Astrocyte (in vitro differentiated cells and primary cell): ENCODE measurements at regions not wholly inside any gene's neighbourhood (a gene's known extent, or its start where the extent isn't known, plus 50 kb on each side); places are given as distances from the start of the nearest gene placed in this dataset.
"Not testable (repeated sequence)": the region's sequence is repeated elsewhere in the genome, so short reads cannot be mapped to it uniquely, and the experiment has no call there.

Experiments used
- DNase-seq: peaks from one replicate; pipeline ENCODE4 v3.0.0-alpha.2; 2010; ENCODE audit warnings: low read depth
- FAIRE-seq: peaks from 2 replicates; lab custom pipeline; 2011; peaks lifted over from hg19 to GRCh38; lab: Jason Lieb, UNC
- H2AFZ ChIP-seq: 2 replicates; pipeline ENCODE4 v1.6.0; 2012; ENCODE audit warnings: low read depth, low read length, inconsistent platforms
- H3K27ac ChIP-seq: 2 replicates; pipeline ENCODE4 v1.5.1; 2011; ENCODE audit warnings: low read depth, low read length, inconsistent platforms
- H3K27me3 ChIP-seq: 2 replicates; pipeline ENCODE4 v1.6.0; 2011; ENCODE audit warnings: low read length, inconsistent platforms; ENCODE audit not compliant: insufficient read depth
- H3K36me3 ChIP-seq: 2 replicates; pipeline ENCODE4 v1.5.1; 2011; ENCODE audit warnings: low read length, inconsistent platforms; ENCODE audit not compliant: insufficient read depth
- H3K4me1 ChIP-seq: 2 replicates; pipeline ENCODE4 v1.5.1; 2011; ENCODE audit warnings: low read length, inconsistent platforms; ENCODE audit not compliant: insufficient read depth
- H3K4me2 ChIP-seq: 2 replicates; pipeline ENCODE4 v1.6.0; 2012; ENCODE audit warnings: low read length, inconsistent platforms
- H3K4me3 ChIP-seq: 2 replicates; pipeline ENCODE4 v1.5.1; 2011; ENCODE audit warnings: low read depth, mild to moderate bottlenecking, low read length, inconsistent platforms; ENCODE audit not compliant: insufficient read depth
- H3K79me2 ChIP-seq: 2 replicates; pipeline ENCODE4 v1.6.0; 2012; ENCODE audit warnings: mild to moderate bottlenecking, low read length, inconsistent platforms; ENCODE audit not compliant: insufficient read depth
- H3K9ac ChIP-seq: 2 replicates; pipeline ENCODE4 v1.6.0; 2012; ENCODE audit warnings: mild to moderate bottlenecking, low read length, inconsistent platforms
- H3K9me3 ChIP-seq: 2 replicates; pipeline ENCODE4 v1.5.1; 2012; ENCODE audit warnings: low read depth, mild to moderate bottlenecking, low read length, inconsistent platforms; ENCODE audit not compliant: insufficient read depth
- H4K20me1 ChIP-seq: 2 replicates; pipeline ENCODE4 v1.6.0; 2012; ENCODE audit warnings: low read length, inconsistent platforms; ENCODE audit not compliant: insufficient read depth
- H3K27ac Mint-ChIP-seq: one replicate; pipeline ENCODE4 v1.8.0; 2021; ENCODE audit warnings: mild to moderate bottlenecking, mixed read lengths; ENCODE audit not compliant: unreplicated experiment
- H3K27me3 Mint-ChIP-seq: one replicate; pipeline ENCODE4 v1.8.0; 2021; ENCODE audit warnings: low read depth, mixed read lengths; ENCODE audit not compliant: unreplicated experiment
- H3K36me3 Mint-ChIP-seq: one replicate; pipeline ENCODE4 v1.8.0; 2021; ENCODE audit warnings: low read depth, mixed read lengths; ENCODE audit not compliant: unreplicated experiment
- H3K4me1 Mint-ChIP-seq: one replicate; pipeline ENCODE4 v1.8.0; 2021; ENCODE audit warnings: low read depth, mixed read lengths; ENCODE audit not compliant: unreplicated experiment
- H3K4me3 Mint-ChIP-seq: one replicate; pipeline ENCODE4 v1.8.0; 2021; ENCODE audit warnings: mild to moderate bottlenecking, moderate library complexity, mixed read lengths; ENCODE audit not compliant: unreplicated experiment
- H3K9me3 Mint-ChIP-seq: one replicate; pipeline ENCODE4 v1.8.0; 2021; ENCODE audit warnings: mild to moderate bottlenecking, mixed read lengths; ENCODE audit not compliant: unreplicated experiment

DNA sequence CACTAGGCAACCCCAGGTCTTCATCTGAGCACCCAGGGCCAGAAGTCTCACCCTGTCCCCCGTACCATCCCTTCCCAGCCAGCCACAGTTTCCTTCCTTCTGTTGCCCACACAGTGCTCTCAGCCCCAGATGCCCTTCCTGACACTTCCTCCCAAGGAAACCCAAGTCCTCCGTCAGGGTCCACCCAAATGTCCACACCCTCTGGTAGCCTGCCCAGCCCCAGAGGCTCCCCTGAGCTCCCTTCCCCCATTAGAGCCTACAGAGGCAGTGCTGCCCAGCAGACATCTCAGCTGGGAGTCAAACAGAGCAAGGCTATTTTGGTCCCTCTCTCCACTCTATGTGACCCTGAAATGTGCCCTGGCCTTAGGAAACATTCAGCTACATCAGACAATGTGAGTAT, 338.0 kb downstream of the CACNA1B start:
- H3K27ac Mint-ChIP-seq, DNase-seq: not testable (repeated sequence)

DNA sequence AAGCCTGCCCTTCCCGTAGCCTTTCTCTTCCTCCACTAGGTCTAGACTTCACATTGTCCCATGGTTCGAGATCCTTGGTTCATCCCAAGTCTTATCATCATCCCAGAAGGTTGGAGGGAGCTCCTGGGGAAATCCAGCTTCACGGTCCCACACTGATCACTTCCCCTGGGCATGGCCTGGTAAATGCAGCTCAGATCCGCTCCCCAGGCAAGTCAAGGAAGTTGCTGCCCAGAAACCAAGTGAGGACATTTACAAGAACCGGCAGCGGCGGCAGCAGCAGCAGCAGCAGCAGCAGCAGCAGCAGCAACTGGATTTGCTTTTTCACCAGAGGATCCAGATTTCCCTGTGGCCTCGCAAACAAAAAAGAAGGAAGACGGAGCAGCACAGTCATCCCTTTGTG, 339.2 kb downstream of the CACNA1B start:
- not testable (repeated sequence) for H3K4me1 Mint-ChIP-seq, H3K27ac Mint-ChIP-seq, H3K27me3 Mint-ChIP-seq, H3K4me1 ChIP-seq, H3K36me3 Mint-ChIP-seq, H3K4me3 ChIP-seq, H4K20me1 ChIP-seq, H3K36me3 ChIP-seq, H2AFZ ChIP-seq, FAIRE-seq, H3K4me3 Mint-ChIP-seq, DNase-seq, H3K27me3 ChIP-seq, H3K4me2 ChIP-seq, H3K9me3 ChIP-seq, H3K9ac ChIP-seq, H3K27ac ChIP-seq, H3K79me2 ChIP-seq, H3K9me3 Mint-ChIP-seq

More for the DNA sequence above, 338.0 kb downstream of the CACNA1B start:
- not testable (repeated sequence) for H3K36me3 ChIP-seq, H3K9me3 ChIP-seq, H3K4me3 Mint-ChIP-seq, H3K79me2 ChIP-seq, H2AFZ ChIP-seq, H3K4me3 ChIP-seq, H3K9ac ChIP-seq, H4K20me1 ChIP-seq, H3K27me3 ChIP-seq, H3K4me1 ChIP-seq, H3K4me2 ChIP-seq, H3K27ac ChIP-seq, H3K36me3 Mint-ChIP-seq, H3K27me3 Mint-ChIP-seq, H3K9me3 Mint-ChIP-seq, H3K4me1 Mint-ChIP-seq, FAIRE-seq

DNA sequence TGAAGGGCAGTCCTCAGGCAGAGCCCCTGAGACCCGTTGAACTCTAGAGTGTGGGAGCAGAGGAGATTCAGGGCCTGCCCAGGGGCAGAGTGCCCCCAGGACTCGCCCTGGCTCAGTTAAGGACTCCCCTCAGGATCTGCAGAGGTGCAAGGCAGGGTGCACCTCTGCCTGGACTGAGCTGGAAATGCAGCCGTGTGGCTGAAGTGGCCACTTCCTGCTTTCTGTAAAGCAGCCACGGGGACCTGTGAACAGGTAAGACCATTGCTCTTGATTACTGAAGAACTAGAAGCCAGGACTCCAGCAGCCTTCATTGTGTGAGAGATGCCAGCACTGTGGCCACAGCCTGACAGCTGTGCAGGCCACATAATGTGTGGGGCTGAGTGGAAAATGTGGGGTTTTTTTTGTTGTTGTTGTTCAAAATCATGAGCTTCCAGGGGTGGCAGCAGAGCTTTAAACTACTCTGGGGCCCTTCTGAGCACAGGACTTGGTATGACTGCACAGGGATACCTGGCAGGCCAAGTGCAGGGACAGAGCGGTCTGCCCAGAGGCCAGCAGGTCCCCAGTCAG, 339.8 kb downstream of the CACNA1B start:
- H3K4me1 ChIP-seq, H3K27me3 ChIP-seq, FAIRE-seq, DNase-seq, H3K9me3 Mint-ChIP-seq, H3K27ac Mint-ChIP-seq, H2AFZ ChIP-seq, H3K4me3 Mint-ChIP-seq, H3K9me3 ChIP-seq, H3K27ac ChIP-seq, H3K27me3 Mint-ChIP-seq, H3K36me3 ChIP-seq, H3K79me2 ChIP-seq, H3K36me3 Mint-ChIP-seq, H3K4me3 ChIP-seq, H3K4me1 Mint-ChIP-seq, H3K4me2 ChIP-seq, H4K20me1 ChIP-seq, H3K9ac ChIP-seq: not testable (repeated sequence)

DNA sequence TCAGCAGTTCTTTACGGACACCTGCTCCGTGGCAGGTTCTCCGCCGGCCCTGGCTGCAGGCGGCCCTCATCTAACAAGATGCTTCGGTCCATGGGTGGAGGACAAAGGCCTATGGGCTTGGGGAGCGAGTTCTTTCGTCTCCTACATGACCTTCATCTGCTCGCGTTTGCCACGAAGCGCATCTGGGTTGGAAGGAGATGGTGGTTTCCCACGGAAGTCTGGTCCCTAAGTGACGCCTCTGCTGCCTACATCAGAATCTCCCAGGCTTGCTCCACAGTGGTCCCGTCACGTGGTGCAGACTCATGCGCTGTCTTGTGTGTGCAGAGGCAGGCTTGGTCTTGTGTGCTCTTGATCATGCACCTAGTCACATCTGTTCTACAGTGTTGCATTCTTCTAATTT, 341.7 kb downstream of the CACNA1B start:
- H2AFZ ChIP-seq, H3K4me2 ChIP-seq, H4K20me1 ChIP-seq, H3K27ac ChIP-seq, H3K36me3 Mint-ChIP-seq, H3K4me1 Mint-ChIP-seq, H3K27me3 Mint-ChIP-seq, H3K79me2 ChIP-seq, H3K4me1 ChIP-seq, H3K27me3 ChIP-seq, DNase-seq, H3K9me3 Mint-ChIP-seq, H3K9ac ChIP-seq, FAIRE-seq, H3K27ac Mint-ChIP-seq, H3K4me3 Mint-ChIP-seq, H3K4me3 ChIP-seq, H3K36me3 ChIP-seq, H3K9me3 ChIP-seq: not testable (repeated sequence)

DNA sequence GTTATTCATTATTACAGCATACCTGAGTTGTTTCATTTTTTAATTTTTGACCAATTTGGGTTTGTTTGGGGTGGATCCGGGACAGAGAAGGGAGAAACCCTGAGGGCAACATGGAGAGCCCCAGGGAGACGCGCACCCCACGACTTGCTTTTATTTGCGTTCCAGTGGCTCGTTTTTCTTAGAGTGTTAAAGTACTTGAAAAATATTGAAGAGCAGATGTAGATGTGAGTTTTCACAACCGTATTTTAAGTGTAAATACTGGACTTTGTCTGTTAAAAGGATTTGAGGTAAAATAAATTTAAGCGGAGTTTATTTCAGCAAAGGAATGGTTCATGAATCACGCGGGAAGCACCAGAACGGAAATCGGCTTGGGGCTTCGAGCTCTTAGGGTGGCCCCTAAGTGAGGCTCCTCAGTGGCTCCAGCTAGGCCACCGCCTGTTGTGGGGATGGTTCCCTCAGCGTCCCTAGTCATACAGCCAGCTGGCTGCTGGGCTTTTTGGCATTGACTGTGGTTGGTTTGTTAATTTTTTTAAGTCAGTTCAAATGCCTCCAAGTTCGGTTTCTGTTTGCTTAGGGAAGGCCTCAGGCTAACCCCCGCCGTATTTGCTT, 344.0 kb downstream of the CACNA1B start:
- DNase-seq, H3K4me1 Mint-ChIP-seq, FAIRE-seq, H3K27me3 ChIP-seq, H3K9ac ChIP-seq, H3K27ac Mint-ChIP-seq, H2AFZ ChIP-seq, H4K20me1 ChIP-seq, H3K4me2 ChIP-seq, H3K27me3 Mint-ChIP-seq, H3K4me3 ChIP-seq, H3K27ac ChIP-seq, H3K4me1 ChIP-seq, H3K9me3 ChIP-seq, H3K36me3 ChIP-seq, H3K36me3 Mint-ChIP-seq, H3K9me3 Mint-ChIP-seq, H3K79me2 ChIP-seq: not testable (repeated sequence)
- peak overlapping the region; percentile 74 for H3K4me3 Mint-ChIP-seq

DNA sequence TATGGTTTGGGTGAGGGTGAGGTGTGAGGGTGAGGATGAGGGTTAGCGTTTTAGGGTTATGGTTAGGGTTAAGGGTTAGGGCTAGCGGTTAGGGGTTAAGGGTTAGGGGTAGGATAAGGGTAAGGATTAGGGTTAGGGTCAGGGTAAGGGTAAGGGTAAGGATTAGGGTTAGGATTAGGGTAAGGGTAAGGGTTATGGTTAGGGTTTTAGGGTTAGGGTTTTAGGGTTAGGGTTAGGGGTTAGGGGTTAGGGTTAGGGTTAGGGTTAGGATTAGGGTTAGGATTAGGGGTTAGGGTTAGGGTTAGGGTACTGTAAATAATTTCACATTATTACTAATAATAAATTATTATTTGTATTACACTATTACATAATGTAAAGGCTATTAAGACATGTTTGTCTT, 359.5 kb downstream of the CACNA1B start:
- H3K36me3 Mint-ChIP-seq, result not testable (repeated sequence)

More for the DNA sequence above, 359.5 kb downstream of the CACNA1B start:
- not testable (repeated sequence) for H4K20me1 ChIP-seq, H3K9me3 ChIP-seq, H3K4me3 ChIP-seq, H2AFZ ChIP-seq, H3K9ac ChIP-seq, H3K27me3 Mint-ChIP-seq, FAIRE-seq, H3K4me2 ChIP-seq, H3K27me3 ChIP-seq, H3K9me3 Mint-ChIP-seq, H3K4me1 ChIP-seq, H3K4me3 Mint-ChIP-seq, H3K27ac ChIP-seq, H3K27ac Mint-ChIP-seq, H3K36me3 ChIP-seq, DNase-seq, H3K4me1 Mint-ChIP-seq, H3K79me2 ChIP-seq
